LoVo (cell line): ENCODE measurements at regions not wholly inside any gene's neighbourhood (a gene's known extent, or its start where the extent isn't known, plus 50 kb on each side); places are given as distances from the start of the nearest gene placed in this dataset.

Experiments
- DNase-seq: peaks from one replicate; pipeline ENCODE4 v3.0.0-alpha.2; 2016; ENCODE audit warnings: low spot score

GRCh38 chr3:22593638-22594037 is 609.5 kb upstream of the UBE2E2 start:
- no peak for DNase-seq

GRCh38 chr3:22594990-22595389 is 608.1 kb upstream of the UBE2E2 start:
- DNase-seq = peak; percentile 1

- no peak for DNase-seq
Observed at GRCh38 chr3:22606461-22606860, 596.7 kb upstream of the UBE2E2 start.

GRCh38 chr3:22606938-22607337 is 596.2 kb upstream of the UBE2E2 start:
- no peak for DNase-seq

- no peak for DNase-seq
Observed at GRCh38 chr3:22608093-22608492, 595.0 kb upstream of the UBE2E2 start.

- DNase-seq = no peak
Observed at GRCh38 chr3:22608721-22609120, 594.4 kb upstream of the UBE2E2 start.

- no peak for DNase-seq
Observed at GRCh38 chr3:22609139-22609538, 594.0 kb upstream of the UBE2E2 start.

GRCh38 chr3:22612927-22613326 is 590.2 kb upstream of the UBE2E2 start:
- DNase-seq = no peak

- no peak for DNase-seq
Observed at GRCh38 chr3:22615790-22616189, 587.3 kb upstream of the UBE2E2 start.

GRCh38 chr3:22617372-22617771 is 585.8 kb upstream of the UBE2E2 start:
- DNase-seq = no peak

- DNase-seq = no peak
Observed at GRCh38 chr3:22620498-22620897, 582.6 kb upstream of the UBE2E2 start.

GRCh38 chr3:22621205-22621809 is 581.8 kb upstream of the UBE2E2 start:
- no peak for DNase-seq

GRCh38 chr3:22627993-22628499 is 575.1 kb upstream of the UBE2E2 start:
- DNase-seq = no peak

GRCh38 chr3:22632536-22632935 is 570.6 kb upstream of the UBE2E2 start:
- no peak for DNase-seq

- DNase-seq = no peak
Observed at GRCh38 chr3:22634433-22634832, 568.7 kb upstream of the UBE2E2 start.

- no peak for DNase-seq
Observed at GRCh38 chr3:22659651-22660475, 543.3 kb upstream of the UBE2E2 start.

GRCh38 chr3:22660606-22661005 is 542.5 kb upstream of the UBE2E2 start:
- no peak for DNase-seq

- no peak for DNase-seq
Observed at GRCh38 chr3:22661121-22661700, 541.9 kb upstream of the UBE2E2 start.

GRCh38 chr3:22665528-22665927 is 537.6 kb upstream of the UBE2E2 start:
- DNase-seq = no peak

GRCh38 chr3:22666736-22667135 is 536.4 kb upstream of the UBE2E2 start:
- no peak for DNase-seq

- no peak for DNase-seq
Observed at GRCh38 chr3:22671848-22672247, 531.3 kb upstream of the UBE2E2 start.

GRCh38 chr3:22684739-22685138 is 518.4 kb upstream of the UBE2E2 start:
- DNase-seq = no peak

GRCh38 chr3:22685597-22685996 is 517.5 kb upstream of the UBE2E2 start:
- DNase-seq = no peak
